HG03095 (cell line): ENCODE measurements at regions not wholly inside any gene's neighbourhood (a gene's known extent, or its start where the extent isn't known, plus 50 kb on each side); places are given as distances from the start of the nearest gene placed in this dataset.

Source experiments
- ATAC-seq: cut with Tn5 transposase; IDR thresholded peaks from one replicate; pipeline ENCODE4 v1.9.1; 2021; ENCODE audit warnings: moderate library complexity; ENCODE audit not compliant: unreplicated experiment

GRCh38 chr1:38721816-38722215 is 137.8 kb downstream of the RRAGC start:
- no peak for ATAC-seq

GRCh38 chr1:38719880-38720279 is 139.7 kb downstream of the RRAGC start:
- ATAC-seq, result no peak

- ATAC-seq, result no peak
These were observed 141.5 kb downstream of the RRAGC start for GRCh38 chr1:38718031-38718430.

- no peak for ATAC-seq
These were observed 143.3 kb downstream of the RRAGC start for GRCh38 chr1:38716229-38716628.

GRCh38 chr1:38715415-38715814 is 144.2 kb downstream of the RRAGC start:
- no peak for ATAC-seq

- ATAC-seq, result no peak
These were observed 147.5 kb downstream of the RRAGC start for GRCh38 chr1:38712046-38712445.

- ATAC-seq, result no peak
These were observed 150.8 kb downstream of the RRAGC start for GRCh38 chr1:38708701-38709258.

- no peak for ATAC-seq
These were observed 158.5 kb downstream of the RRAGC start for GRCh38 chr1:38701088-38701487.

GRCh38 chr1:38700077-38700470 is 159.5 kb downstream of the RRAGC start:
- no peak for ATAC-seq

GRCh38 chr1:38699330-38700076 is 160.1 kb downstream of the RRAGC start:
- ATAC-seq, result no peak

- no peak for ATAC-seq
These were observed 162.2 kb downstream of the RRAGC start for GRCh38 chr1:38697387-38697786.

- no peak for ATAC-seq
These were observed 163.2 kb downstream of the RRAGC start for GRCh38 chr1:38696371-38696770.

- no peak for ATAC-seq
These were observed 165.8 kb downstream of the RRAGC start for GRCh38 chr1:38693759-38694158.

GRCh38 chr1:38693031-38693430 is 166.5 kb downstream of the RRAGC start:
- no peak for ATAC-seq

GRCh38 chr1:38690790-38691449 is 168.7 kb downstream of the RRAGC start:
- no peak for ATAC-seq

- ATAC-seq, result no peak
These were observed 172.7 kb downstream of the RRAGC start for GRCh38 chr1:38686927-38687255.

- ATAC-seq, result no peak
These were observed 173.2 kb downstream of the RRAGC start for GRCh38 chr1:38686167-38686926.

- ATAC-seq, result no peak
These were observed 174.2 kb downstream of the RRAGC start for GRCh38 chr1:38685388-38685787.

GRCh38 chr1:38680801-38681510 is 178.6 kb downstream of the RRAGC start:
- no peak for ATAC-seq

- no peak for ATAC-seq
These were observed 181.8 kb downstream of the RRAGC start for GRCh38 chr1:38677756-38678155.

- ATAC-seq, result no peak
These were observed 182.3 kb downstream of the RRAGC start for GRCh38 chr1:38677311-38677710.
